Endothelial cell of umbilical vein (primary cell): ENCODE measurements at regions not wholly inside any gene's neighbourhood (a gene's known extent, or its start where the extent isn't known, plus 50 kb on each side); places are given as distances from the start of the nearest gene placed in this dataset.

Experiments used
- EZH2 ChIP-seq: IDR thresholded peaks from 2 replicates; pipeline ENCODE4 v1.6.1; 2012; ENCODE audit warnings: borderline replicate concordance, low read depth, mild to moderate bottlenecking, moderate library complexity, low read length, inconsistent platforms; ENCODE audit not compliant: severe bottlenecking
- TF ChIP-seq, protein P1 (sequence below), 2 donors: IDR thresholded peaks; 1 replicate in 1 of 2; 2 replicates in 1 of 2; pipeline ENCODE4 v1.5.1; 2011; ENCODE audit warnings: low read length in 2 of 2, mild to moderate bottlenecking in 2 of 2, moderate library complexity in 2 of 2, control low read depth in 1 of 2, inconsistent platforms in 1 of 2, low read depth in 1 of 2; ENCODE audit not compliant: insufficient read depth in 1 of 2; ENCODE audit errors: extremely low read depth in 1 of 2

DNA sequence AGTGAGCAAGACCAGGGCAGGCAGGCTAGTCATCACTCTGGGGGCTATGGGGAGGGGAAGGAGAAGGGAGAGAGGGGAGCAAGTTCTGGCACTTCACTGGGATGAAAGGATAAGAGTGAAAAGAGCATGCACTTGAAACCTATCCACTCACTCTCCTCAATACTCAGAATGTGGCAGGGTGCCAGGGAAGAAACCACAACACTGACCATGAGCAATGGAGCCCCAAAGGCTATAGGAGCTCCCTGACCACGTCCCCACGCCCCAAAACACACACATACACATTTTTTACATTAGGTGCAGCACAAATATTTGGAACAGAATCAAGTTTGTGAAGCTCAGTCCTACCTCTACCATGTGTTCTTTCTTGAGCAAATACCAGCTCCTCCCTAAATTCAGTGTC, 132.2 kb downstream of the IDS start:
- TF ChIP-seq, protein P1, sequence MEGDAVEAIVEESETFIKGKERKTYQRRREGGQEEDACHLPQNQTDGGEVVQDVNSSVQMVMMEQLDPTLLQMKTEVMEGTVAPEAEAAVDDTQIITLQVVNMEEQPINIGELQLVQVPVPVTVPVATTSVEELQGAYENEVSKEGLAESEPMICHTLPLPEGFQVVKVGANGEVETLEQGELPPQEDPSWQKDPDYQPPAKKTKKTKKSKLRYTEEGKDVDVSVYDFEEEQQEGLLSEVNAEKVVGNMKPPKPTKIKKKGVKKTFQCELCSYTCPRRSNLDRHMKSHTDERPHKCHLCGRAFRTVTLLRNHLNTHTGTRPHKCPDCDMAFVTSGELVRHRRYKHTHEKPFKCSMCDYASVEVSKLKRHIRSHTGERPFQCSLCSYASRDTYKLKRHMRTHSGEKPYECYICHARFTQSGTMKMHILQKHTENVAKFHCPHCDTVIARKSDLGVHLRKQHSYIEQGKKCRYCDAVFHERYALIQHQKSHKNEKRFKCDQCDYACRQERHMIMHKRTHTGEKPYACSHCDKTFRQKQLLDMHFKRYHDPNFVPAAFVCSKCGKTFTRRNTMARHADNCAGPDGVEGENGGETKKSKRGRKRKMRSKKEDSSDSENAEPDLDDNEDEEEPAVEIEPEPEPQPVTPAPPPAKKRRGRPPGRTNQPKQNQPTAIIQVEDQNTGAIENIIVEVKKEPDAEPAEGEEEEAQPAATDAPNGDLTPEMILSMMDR (IDR thresholded peaks at IDR 0.05; ENCODE audit: extremely low read depth in 1 of 2, insufficient read depth in 1 of 2, low read depth in 1 of 2, low read length in 2 of 2): no peak
- no peak for TF ChIP-seq EZH2
